Naive thymus-derived CD4-positive, alpha-beta T cell (primary cell): ENCODE measurements at regions not wholly inside any gene's neighbourhood (a gene's known extent, or its start where the extent isn't known, plus 50 kb on each side); places are given as distances from the start of the nearest gene placed in this dataset.

Experiments
- ATAC-seq: fragments of 150-1000 bp; cut with Tn5 transposase; 2 replicates; pipeline ENCODE4 v1.10.0; 2021; ENCODE audit warnings: mild to moderate bottlenecking, moderate library complexity
- CTCF ChIA-PET: fragments of 350-600 bp; sonication (Branson Sonifier 250); formaldehyde crosslinking; loops from one replicate; lab custom pipeline; 2021; ENCODE audit warnings: antibody characterized with exemption; lab: Charles Lee
- POLR2A ChIA-PET: fragments of 350-600 bp; sonication (Branson Sonifier 250); formaldehyde crosslinking; loops from one replicate; lab custom pipeline; 2021; ENCODE audit warnings: antibody characterized with exemption, inconsistent platforms; lab: Charles Lee
- DNase-seq, 9 donors: peaks; one replicate each; pipeline versions ENCODE4 v3.0.0 to v3.0.0-alpha.2; 2020 to 2022; ENCODE audit warnings: mixed read lengths in 1 of 9
- H3K27ac ChIP-seq: one replicate; pipeline ENCODE4 v1.7.0; 2013; ENCODE audit warnings: mild to moderate bottlenecking, low read depth, low read length, moderate library complexity
- H3K27me3 ChIP-seq, 2 donors: one replicate each; pipeline ENCODE4 v1.7.0; 2013; ENCODE audit warnings: low read length in 2 of 2, mild to moderate bottlenecking in 2 of 2, moderate library complexity in 2 of 2; ENCODE audit not compliant: control insufficient read depth in 2 of 2, insufficient read depth in 2 of 2
- H3K36me3 ChIP-seq, 3 experiments: 1 replicate in 2 of 3; 2 replicates in 1 of 3; pipeline ENCODE4 v1.7.0; 2013; ENCODE audit warnings: low read length in 3 of 3, mild to moderate bottlenecking in 3 of 3, moderate library complexity in 1 of 3; ENCODE audit not compliant: insufficient read depth in 3 of 3, control insufficient read depth in 2 of 3
- H3K4me1 ChIP-seq, 2 donors: one replicate each; pipeline ENCODE4 v1.7.0; 2013; ENCODE audit warnings: low read length in 2 of 2, mild to moderate bottlenecking in 2 of 2, moderate library complexity in 1 of 2; ENCODE audit not compliant: control insufficient read depth in 2 of 2, insufficient read depth in 2 of 2
- H3K4me3 ChIP-seq: 2 replicates; pipeline ENCODE4 v1.7.0; 2013; ENCODE audit warnings: mild to moderate bottlenecking, low read length
- H3K9me3 ChIP-seq, 3 experiments: 1 replicate in 2 of 3; 2 replicates in 1 of 3; pipeline ENCODE4 v1.7.0; 2013; ENCODE audit warnings: low read length in 3 of 3; ENCODE audit not compliant: control insufficient read depth in 2 of 3
- H3K27ac Mint-ChIP-seq, 9 donors: one replicate each; pipeline ENCODE4 v1.8.0; 2020 to 2022; ENCODE audit warnings: mixed read lengths in 9 of 9, mild to moderate bottlenecking in 8 of 9, moderate library complexity in 5 of 9, inconsistent platforms in 2 of 9
- H3K27me3 Mint-ChIP-seq, 5 donors: one replicate each; pipeline ENCODE4 v1.8.0; 2021 to 2022; ENCODE audit warnings: mixed read lengths in 5 of 5, mild to moderate bottlenecking in 1 of 5
- H3K36me3 Mint-ChIP-seq, 5 donors: one replicate each; pipeline ENCODE4 v1.8.0; 2020 to 2022; ENCODE audit warnings: mixed read lengths in 5 of 5, mild to moderate bottlenecking in 3 of 5, inconsistent platforms in 1 of 5
- H3K4me1 Mint-ChIP-seq, 7 donors: one replicate each; pipeline ENCODE4 v1.8.0; 2020 to 2022; ENCODE audit warnings: mixed read lengths in 7 of 7, mild to moderate bottlenecking in 3 of 7, inconsistent platforms in 1 of 7
- H3K4me3 Mint-ChIP-seq, 10 donors: one replicate each; pipeline ENCODE4 v1.8.0; 2020 to 2022; ENCODE audit warnings: mild to moderate bottlenecking in 10 of 10, mixed read lengths in 10 of 10, moderate library complexity in 6 of 10, inconsistent platforms in 2 of 10
- H3K9me3 Mint-ChIP-seq, 11 donors: one replicate each; pipeline ENCODE4 v1.8.0; 2020 to 2022; ENCODE audit warnings: mixed read lengths in 11 of 11, mild to moderate bottlenecking in 4 of 11, inconsistent platforms in 1 of 11, moderate library complexity in 1 of 11
- intact Hi-C, 2 donors: fragments of 100-400 bp; cut with micrococcal nuclease; formaldehyde crosslinking; loops; one replicate each; pipeline ENCODE4 v1.15.1; 2023

- intact Hi-C loops: no loop called here
- Mint-ChIP-seq H3K27ac (peak overlapping the region in 1 of 9 donors; percentile 6), H3K4me3 (no peak overlapping the region), H3K4me1 (no peaks in the 10 kb centered on the region), H3K36me3 (no peaks in the 10 kb centered on the region), H3K9me3 (peaks cover 0 to 4% (median 0%) of the 10 kb centered on the region in 11 donors), H3K27me3 (no peaks in the 10 kb centered on the region)
- no peaks in the 10 kb centered on the region for H3K36me3 ChIP-seq
- no peak overlapping the region for H3K27ac ChIP-seq
- CTCF ChIA-PET: no interaction called here
- ATAC-seq (no peak), DNase-seq (no peak)
- H3K27me3 ChIP-seq: no peaks in the 10 kb centered on the region
- POLR2A ChIA-PET: no interaction called here
- no peak overlapping the region for H3K4me3 ChIP-seq
- H3K4me1 ChIP-seq: no peaks in the 10 kb centered on the region
- no peaks in the 10 kb centered on the region for H3K9me3 ChIP-seq
Measured at GRCh38 chrX:109312757-109313156, 169.1 kb downstream of the GUCY2F start.

- Histone ChIP-seq H3K36me3 (no peaks in the 10 kb centered on the region), H3K27ac (no peak overlapping the region), H3K27me3 (no peaks in the 10 kb centered on the region), H3K9me3 (no peaks in the 10 kb centered on the region), H3K4me3 (no peak overlapping the region), H3K4me1 (no peaks in the 10 kb centered on the region)
- Mint-ChIP-seq H3K4me3 (no peak overlapping the region), H3K9me3 (no peaks in the 10 kb centered on the region), H3K27me3 (no peaks in the 10 kb centered on the region), H3K36me3 (no peaks in the 10 kb centered on the region), H3K27ac (no peak overlapping the region), H3K4me1 (no peaks in the 10 kb centered on the region)
- ATAC-seq (no peak), DNase-seq (no peak)
- ChIA-PET POLR2A (no interaction called here), CTCF (no interaction called here)
- intact Hi-C loops: no loop called here
Measured at GRCh38 chrX:109310031-109310430, 171.9 kb downstream of the GUCY2F start.

GRCh38 chrX:109301177-109301576, 180.7 kb downstream of the GUCY2F start:
- H3K4me1 ChIP-seq: no peaks in the 10 kb centered on the region
- no peaks in the 10 kb centered on the region for H3K9me3 Mint-ChIP-seq
- no peak for ATAC-seq

GRCh38 chrX:109300415-109300814, 181.5 kb downstream of the GUCY2F start:
- ATAC-seq (no peak), DNase-seq (no peak)
- Histone ChIP-seq H3K36me3 (no peaks in the 10 kb centered on the region), H3K4me1 (no peaks in the 10 kb centered on the region), H3K27ac (no peak overlapping the region), H3K9me3 (no peaks in the 10 kb centered on the region), H3K4me3 (no peak overlapping the region), H3K27me3 (no peaks in the 10 kb centered on the region)
- no peaks in the 10 kb centered on the region for H3K4me1 Mint-ChIP-seq
- H3K27ac Mint-ChIP-seq: no peak overlapping the region
- H3K9me3 Mint-ChIP-seq: no peaks in the 10 kb centered on the region
- H3K4me3 Mint-ChIP-seq: no peak overlapping the region
- CTCF ChIA-PET: no interaction called here
- POLR2A ChIA-PET: no interaction called here
- no peaks in the 10 kb centered on the region for H3K36me3 Mint-ChIP-seq
- intact Hi-C loops: no loop called here
- no peaks in the 10 kb centered on the region for H3K27me3 Mint-ChIP-seq

More at GRCh38 chrX:109301177-109301576, 180.7 kb downstream of the GUCY2F start:
- H3K27me3 Mint-ChIP-seq: no peaks in the 10 kb centered on the region
- Histone ChIP-seq H3K27ac (no peak overlapping the region), H3K27me3 (no peaks in the 10 kb centered on the region), H3K4me3 (no peak overlapping the region), H3K9me3 (no peaks in the 10 kb centered on the region), H3K36me3 (no peaks in the 10 kb centered on the region)
- CTCF ChIA-PET: no interaction called here
- no peak for DNase-seq
- no peaks in the 10 kb centered on the region for H3K36me3 Mint-ChIP-seq
- no peak overlapping the region for H3K27ac Mint-ChIP-seq
- POLR2A ChIA-PET: no interaction called here
- H3K4me3 Mint-ChIP-seq: no peak overlapping the region
- intact Hi-C loops: no loop called here
- no peaks in the 10 kb centered on the region for H3K4me1 Mint-ChIP-seq

- Histone ChIP-seq H3K4me1 (no peaks in the 10 kb centered on the region), H3K36me3 (no peaks in the 10 kb centered on the region), H3K9me3 (no peaks in the 10 kb centered on the region), H3K27me3 (no peaks in the 10 kb centered on the region), H3K4me3 (no peak overlapping the region), H3K27ac (no peak overlapping the region)
- POLR2A ChIA-PET: no interaction called here
- ATAC-seq (no peak), DNase-seq (no peak)
- intact Hi-C loops: no loop called here
- Mint-ChIP-seq H3K4me3 (no peak overlapping the region), H3K27ac (no peak overlapping the region), H3K4me1 (no peaks in the 10 kb centered on the region), H3K27me3 (no peaks in the 10 kb centered on the region), H3K9me3 (no peaks in the 10 kb centered on the region), H3K36me3 (no peaks in the 10 kb centered on the region)
- CTCF ChIA-PET: no interaction called here
Measured at GRCh38 chrX:109299091-109299490, 182.8 kb downstream of the GUCY2F start.

- Histone ChIP-seq H3K9me3 (no peaks in the 10 kb centered on the region), H3K4me3 (no peak overlapping the region), H3K27ac (no peak overlapping the region), H3K36me3 (no peaks in the 10 kb centered on the region), H3K27me3 (no peaks in the 10 kb centered on the region), H3K4me1 (no peaks in the 10 kb centered on the region)
- Mint-ChIP-seq H3K27me3 (no peaks in the 10 kb centered on the region), H3K9me3 (peaks cover 0 to 4% (median 0%) of the 10 kb centered on the region in 11 donors), H3K4me3 (no peak overlapping the region), H3K4me1 (no peaks in the 10 kb centered on the region), H3K27ac (no peak overlapping the region), H3K36me3 (no peaks in the 10 kb centered on the region)
- ChIA-PET CTCF (no interaction called here), POLR2A (no interaction called here)
- DNase-seq: no peak
- intact Hi-C loops: no loop called here
- no peak for ATAC-seq
Measured at GRCh38 chrX:109294097-109294814, 187.6 kb downstream of the GUCY2F start.

- no peaks in the 10 kb centered on the region for H3K27me3 ChIP-seq
- no peak overlapping the region for H3K4me3 Mint-ChIP-seq
- intact Hi-C loops: no loop called here
Measured at GRCh38 chrX:109283870-109284269, 198.0 kb downstream of the GUCY2F start.

More at GRCh38 chrX:109283870-109284269, 198.0 kb downstream of the GUCY2F start:
- ChIA-PET POLR2A (no interaction called here), CTCF (no interaction called here)
- H3K4me1 ChIP-seq: no peaks in the 10 kb centered on the region
- Mint-ChIP-seq H3K4me1 (no peaks in the 10 kb centered on the region), H3K36me3 (no peaks in the 10 kb centered on the region), H3K27ac (no peak overlapping the region), H3K27me3 (no peaks in the 10 kb centered on the region), H3K9me3 (peaks cover 0 to 5% (median 0%) of the 10 kb centered on the region in 11 donors)
- DNase-seq: no peak
- H3K27ac ChIP-seq: no peak overlapping the region
- ATAC-seq: no peak
- no peak overlapping the region for H3K4me3 ChIP-seq
- H3K36me3 ChIP-seq: no peaks in the 10 kb centered on the region
- no peaks in the 10 kb centered on the region for H3K9me3 ChIP-seq
